ENCODE measurements at regions not wholly inside any gene's neighbourhood (a gene's known extent, or its start where the extent isn't known, plus 50 kb on each side); places are given as distances from the start of the nearest gene placed in this dataset.
A peak's percentile ranks its signal among the peaks of the same experiment; 100 is the strongest.

- TF ChIP-seq HES1 (IDR thresholded peaks at IDR 0.05; ENCODE audit: low read depth) (no peak), GABPA (tag; conservative IDR thresholded peaks at IDR 0.05; ENCODE audit: low read depth) (no peak), NCOA6 (IDR thresholded peaks at IDR 0.05) (no peak), YY1 (IDR thresholded peaks at IDR 0.05; ENCODE audit: borderline replicate concordance in 1 of 3, control insufficient read depth in 1 of 3, extremely low read depth in 1 of 3, insufficient read depth in 3 of 3, insufficient read length in 1 of 3, insufficient replicate concordance in 2 of 3, low read depth in 1 of 3, low read length in 2 of 3) (no peak), HOXB6 (CRISPR knock-in tag; IDR thresholded peaks at IDR 0.05; ENCODE audit: borderline replicate concordance) (no peak), SRF (CRISPR knock-in tag; IDR thresholded peaks at IDR 0.05) (no peak)
- TF ChIP-seq, protein P1, sequence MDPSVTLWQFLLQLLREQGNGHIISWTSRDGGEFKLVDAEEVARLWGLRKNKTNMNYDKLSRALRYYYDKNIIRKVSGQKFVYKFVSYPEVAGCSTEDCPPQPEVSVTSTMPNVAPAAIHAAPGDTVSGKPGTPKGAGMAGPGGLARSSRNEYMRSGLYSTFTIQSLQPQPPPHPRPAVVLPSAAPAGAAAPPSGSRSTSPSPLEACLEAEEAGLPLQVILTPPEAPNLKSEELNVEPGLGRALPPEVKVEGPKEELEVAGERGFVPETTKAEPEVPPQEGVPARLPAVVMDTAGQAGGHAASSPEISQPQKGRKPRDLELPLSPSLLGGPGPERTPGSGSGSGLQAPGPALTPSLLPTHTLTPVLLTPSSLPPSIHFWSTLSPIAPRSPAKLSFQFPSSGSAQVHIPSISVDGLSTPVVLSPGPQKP (CRISPR knock-in tag; IDR thresholded peaks at IDR 0.05), result no peak
Measured at GRCh38 chr2:82879803-82880202, 1579.3 kb downstream of the SUCLG1 start (continued).

DNA sequence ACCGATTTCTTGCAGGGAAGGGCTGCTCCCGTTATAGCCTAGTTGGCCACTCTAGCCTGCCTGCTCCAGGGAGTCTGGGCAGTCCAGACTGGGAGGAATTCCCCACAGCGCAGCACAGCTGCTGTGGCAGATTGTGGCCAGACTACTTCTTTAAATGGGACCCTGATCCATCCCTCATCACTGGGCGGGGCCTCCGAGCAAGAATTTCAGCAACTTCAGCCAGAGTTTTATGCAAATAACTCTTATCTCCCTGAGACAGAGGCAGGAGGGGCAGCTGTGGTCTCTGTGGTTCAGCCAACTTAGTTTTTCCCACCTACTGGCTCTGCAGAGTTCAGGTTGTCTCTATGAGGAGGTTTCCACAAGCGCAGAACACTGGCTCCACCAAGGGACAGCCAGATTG, 1583.2 kb downstream of the SUCLG1 start:
- 0% methylated on average over 6 of the region's 6 CpGs for WGBS (ENCODE audit: insufficient coverage, low coverage, missing lambda C conversion rate)
- Histone ChIP-seq H3K4me2 (ENCODE audit: insufficient read depth, low read length) (no peak overlapping the region), H3K79me2 (ENCODE audit: control insufficient read depth, insufficient read depth, low read length) (no peaks in the 10 kb centered on the region), H3K4me1 (replicated peaks in 1 of 2; ENCODE audit: control insufficient read depth in 2 of 2, insufficient read depth in 2 of 2, low read length in 2 of 2) (no peaks in the 10 kb centered on the region; a peak in 1 of 5 replicates), H3K27ac (ENCODE audit: extremely low read depth, low read depth, low read length) (no peak overlapping the region), H3K27me3 (ENCODE audit: control insufficient read depth in 2 of 2, insufficient read depth in 2 of 2, low read length in 2 of 2) (no peaks in the 10 kb centered on the region), H3K9me1 (ENCODE audit: control insufficient read depth, insufficient read depth, low read length) (no peaks in the 10 kb centered on the region), H3K36me3 (ENCODE audit: control insufficient read depth, insufficient read depth, low read length) (no peaks in the 10 kb centered on the region), H3K4me3 (no peak overlapping the region), H4K20me1 (replicated peaks; ENCODE audit: control insufficient read depth, insufficient read depth, low read length) (no peaks in the 10 kb centered on the region), H2AFZ (ENCODE audit: low read depth, low read length) (no peak overlapping the region), H3K9ac (ENCODE audit: insufficient read depth in 1 of 2, low read depth in 2 of 2, low read length in 2 of 2) (no peak overlapping the region), H3K9me3 (replicated peaks; ENCODE audit: control insufficient read depth, insufficient read depth, low read depth, low read length) (no peaks in the 10 kb centered on the region)
- peak; percentile 78 for ATAC-seq
- FAIRE-seq, result no peak
- intact Hi-C loops (cut with micrococcal nuclease), result no loop called here
- in situ Hi-C loops (cut with MboI), result no loop called here
- DNase-seq (ENCODE audit: extremely low read depth in 1 of 4, low spot score in 3 of 4), result peak; percentile 11 to 76 (median 15)
- no TSS peak for BruUV-seq (replicated peaks)
- ChIA-PET POLR2A (no interaction called here), CTCF (ENCODE audit: low intra/inter-chr PET ratio) (no interaction called here)
- TF ChIP-seq ZNF639 (CRISPR knock-in tag; conservative IDR thresholded peaks at IDR 0.05 in 1 of 2, IDR thresholded peaks at IDR 0.05 in 1 of 2), result no peak
- no peak for TF ChIP-seq TRIM25 (IDR thresholded peaks at IDR 0.05; ENCODE audit: borderline replicate concordance)
- no peak for TF ChIP-seq KLF1 (tag; IDR thresholded peaks at IDR 0.05)
- TF ChIP-seq HMBOX1 (IDR thresholded peaks at IDR 0.05), result no peak
- no peak for TF ChIP-seq SIRT6 (IDR thresholded peaks at IDR 0.05; ENCODE audit: low read depth, low read length)
- TF ChIP-seq ZKSCAN1 (IDR thresholded peaks at IDR 0.05; ENCODE audit: low read depth, low read length), result no peak
- TF ChIP-seq ADNP (tag; IDR thresholded peaks at IDR 0.05), result no peak
- no peak for TF ChIP-seq PTTG1 (tag; IDR thresholded peaks at IDR 0.05; ENCODE audit: low read depth)
